Suppressor macrophage treated with lipopolysaccharide for 1 hour (primary cell): ENCODE measurements at regions not wholly inside any gene's neighbourhood (a gene's known extent, or its start where the extent isn't known, plus 50 kb on each side); places are given as distances from the start of the nearest gene placed in this dataset.
"Not testable (repeated sequence)": the region's sequence is repeated elsewhere in the genome, so short reads cannot be mapped to it uniquely, and the experiment has no call there.

Source experiments
- DNase-seq, 3 donors: peaks; one replicate each; pipeline ENCODE4 v3.0.0-alpha.2; 2020 to 2022

GRCh38 chr3:27661797-27662196 lies 60.3 kb downstream of the EOMES start:
- DNase-seq: peak; percentile 62 to 79 (median 63)

- peak; percentile 65 to 74 (median 67) for DNase-seq
Observed at GRCh38 chr3:27659279-27660021, 62.7 kb downstream of the EOMES start.

GRCh38 chr3:27658741-27659140 lies 63.4 kb downstream of the EOMES start:
- no peak for DNase-seq

- DNase-seq: no peak
Observed at GRCh38 chr3:27657871-27658270, 64.3 kb downstream of the EOMES start.

GRCh38 chr3:27657404-27657803 lies 64.7 kb downstream of the EOMES start:
- no peak for DNase-seq

GRCh38 chr3:27656790-27657189 lies 65.3 kb downstream of the EOMES start:
- DNase-seq: no peak

- DNase-seq: no peak
Observed at GRCh38 chr3:27655547-27655946, 66.6 kb downstream of the EOMES start.

- DNase-seq: no peak
Observed at GRCh38 chr3:27653803-27654558, 68.1 kb downstream of the EOMES start.

- no peak for DNase-seq
Observed at GRCh38 chr3:27649277-27649676, 72.8 kb downstream of the EOMES start.

GRCh38 chr3:27646896-27647295 lies 75.2 kb downstream of the EOMES start:
- no peak for DNase-seq

GRCh38 chr3:27644941-27645340 lies 77.2 kb downstream of the EOMES start:
- DNase-seq: no peak

- DNase-seq: no peak
Observed at GRCh38 chr3:27643355-27643754, 78.8 kb downstream of the EOMES start.

- no peak for DNase-seq
Observed at GRCh38 chr3:27642796-27643195, 79.3 kb downstream of the EOMES start.

- DNase-seq: no peak
Observed at GRCh38 chr3:27641888-27642601, 80.1 kb downstream of the EOMES start.

- no peak for DNase-seq
Observed at GRCh38 chr3:27641271-27641800, 80.8 kb downstream of the EOMES start.

- DNase-seq: no peak
Observed at GRCh38 chr3:27639271-27639670, 82.9 kb downstream of the EOMES start.

- DNase-seq: no peak
Observed at GRCh38 chr3:27638594-27638993, 83.5 kb downstream of the EOMES start.

- DNase-seq: peak in 1 of 3 donors; percentile 23
Observed at GRCh38 chr3:27637346-27637995, 84.7 kb downstream of the EOMES start.

GRCh38 chr3:27635006-27635405 lies 87.1 kb downstream of the EOMES start:
- DNase-seq: not testable (repeated sequence)

- DNase-seq: peak in 2 of 3 donors; percentile 24 to 27
Observed at GRCh38 chr3:27633224-27633545, 88.9 kb downstream of the EOMES start.

GRCh38 chr3:27632431-27633223 lies 89.5 kb downstream of the EOMES start:
- peak; percentile 36 to 54 (median 42) for DNase-seq

- DNase-seq: peak in 2 of 3 donors; percentile 59 to 64
Observed at GRCh38 chr3:27630885-27631284, 91.2 kb downstream of the EOMES start.
